Stimulated activated CD4-positive, alpha-beta T cell treated with anti-CD3 and anti-CD28 coated beads, TNF-alpha, amount 100 ng/mL, for 4 hours (primary cell): ENCODE measurements at regions not wholly inside any gene's neighbourhood (a gene's known extent, or its start where the extent isn't known, plus 50 kb on each side); places are given as distances from the start of the nearest gene placed in this dataset.
"Not testable (repeated sequence)": the region's sequence is repeated elsewhere in the genome, so short reads cannot be mapped to it uniquely, and the experiment has no call there.

Experiments used
- DNase-seq, 3 experiments: peaks; one replicate each; pipeline ENCODE4 v3.0.0-alpha.2; 2020; ENCODE audit warnings: low read depth in 3 of 3

DNA sequence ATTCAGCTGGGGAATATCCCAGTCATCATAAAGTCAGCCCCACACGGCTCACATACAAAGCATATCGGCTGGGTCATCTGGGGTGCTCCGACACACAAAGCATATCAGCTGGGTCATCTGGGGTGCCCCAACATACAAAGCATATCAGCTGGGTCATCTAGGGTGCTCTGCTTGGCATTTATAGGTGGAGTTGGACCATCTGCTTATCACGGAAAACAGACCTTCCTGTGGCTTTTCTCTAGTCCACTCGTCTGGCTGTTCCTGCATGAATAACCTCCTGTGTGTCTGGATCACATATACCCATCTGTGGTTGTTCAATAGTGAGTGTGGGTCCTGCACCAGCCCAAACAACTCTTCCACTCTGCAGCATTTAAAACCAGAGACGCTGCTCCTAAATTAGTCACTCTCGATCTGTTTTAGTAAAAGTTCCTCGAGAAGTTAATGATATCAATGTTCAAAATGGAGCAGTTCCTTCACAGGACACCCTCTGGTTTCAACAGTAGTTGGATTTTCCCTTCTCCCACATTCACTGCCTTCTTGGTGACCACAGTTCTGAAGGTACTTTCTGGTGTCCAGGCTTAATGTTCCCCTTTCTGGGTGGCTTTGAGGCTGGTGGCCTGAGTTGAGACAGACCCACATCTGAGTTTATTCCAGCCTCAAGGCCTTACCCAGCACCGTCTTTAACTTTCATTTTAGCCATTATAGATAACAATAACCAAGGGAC lies 70.0 kb upstream of the FRG1 start:
- no peak for DNase-seq

DNA sequence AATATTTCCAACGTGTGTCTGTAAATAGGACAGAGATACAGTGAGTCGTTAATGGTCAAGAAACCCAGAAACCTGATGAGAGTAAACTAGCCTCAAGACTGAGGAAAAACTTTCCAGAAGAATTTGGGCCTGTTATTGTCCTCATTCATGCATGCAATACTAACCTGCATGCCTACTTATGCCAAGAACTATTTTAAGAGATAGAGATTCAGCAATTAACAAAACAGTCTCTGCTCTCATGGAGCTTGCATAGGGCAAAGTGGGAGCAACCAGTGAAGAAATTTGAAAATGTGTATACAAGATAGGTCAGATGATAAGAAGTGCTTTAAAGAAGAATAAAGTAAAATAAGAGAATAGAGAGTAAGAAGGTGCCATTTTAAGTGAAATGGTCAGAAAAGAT lies 66.1 kb upstream of the FRG1 start:
- no peak for DNase-seq

DNA sequence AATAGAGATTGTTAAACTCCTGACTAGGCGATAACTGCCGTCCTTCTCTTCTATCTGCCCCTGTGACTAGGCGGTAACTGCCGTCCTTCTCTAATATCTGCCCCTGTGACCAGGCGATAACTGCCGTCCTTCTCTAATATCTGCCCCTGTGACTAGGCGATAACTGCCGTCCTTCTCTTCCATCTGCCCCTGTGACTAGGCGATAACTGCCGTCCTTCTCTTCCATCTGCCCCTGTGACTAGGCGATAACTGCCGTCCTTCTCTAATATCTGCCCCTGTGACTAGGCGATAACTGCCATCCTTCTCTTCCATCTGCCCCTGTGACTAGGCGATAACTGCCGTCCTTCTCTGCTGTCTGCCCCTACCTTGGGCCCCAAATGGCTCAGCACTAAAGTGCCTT lies 59.5 kb upstream of the FRG1 start:
- DNase-seq = not testable (repeated sequence)

DNA sequence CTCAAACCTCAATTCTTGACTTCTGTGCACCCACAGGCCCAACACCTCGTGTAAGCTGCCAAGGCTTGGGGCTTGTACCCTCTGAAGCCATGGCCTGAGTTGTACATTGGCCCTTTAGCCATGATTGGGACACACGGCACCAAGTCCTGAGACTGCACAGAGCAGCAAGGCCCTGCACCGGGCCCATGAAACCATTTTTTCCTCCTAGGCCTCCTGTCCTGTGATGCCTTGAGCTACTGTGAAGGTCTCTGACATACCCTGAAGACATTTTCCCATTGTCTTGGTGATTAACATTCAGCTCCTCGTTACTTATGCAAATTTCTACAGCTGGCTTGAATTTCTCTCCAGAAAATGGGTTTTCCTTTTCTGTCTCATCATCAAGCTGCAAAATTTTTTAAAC lies 52.3 kb upstream of the FRG1 start:
- DNase-seq = not testable (repeated sequence)
